GM12874 (cell line): ENCODE measurements at regions not wholly inside any gene's neighbourhood (a gene's known extent, or its start where the extent isn't known, plus 50 kb on each side); places are given as distances from the start of the nearest gene placed in this dataset.

Experiments used
- CTCF ChIP-seq: IDR thresholded peaks from 2 replicates; pipeline ENCODE4 v1.5.1; 2011; ENCODE audit warnings: low read depth, mild to moderate bottlenecking, control low read depth, low read length, moderate library complexity; ENCODE audit not compliant: insufficient read depth

- TF ChIP-seq CTCF = no peak
Measured at GRCh38 chr10:25105262-25105661, 69.5 kb upstream of the GPR158 start.

- no peak for TF ChIP-seq CTCF
Measured at GRCh38 chr10:25105743-25106260, 69.0 kb upstream of the GPR158 start.

GRCh38 chr10:25107756-25108155 lies 67.0 kb upstream of the GPR158 start:
- TF ChIP-seq CTCF = no peak

- no peak for TF ChIP-seq CTCF
Measured at GRCh38 chr10:25112016-25112415, 62.8 kb upstream of the GPR158 start.

- TF ChIP-seq CTCF = peak; percentile 81
Measured at GRCh38 chr10:25113191-25114035, 61.4 kb upstream of the GPR158 start.

- TF ChIP-seq CTCF = no peak
Measured at GRCh38 chr10:25114036-25114411, 60.8 kb upstream of the GPR158 start.

GRCh38 chr10:25117757-25118156 lies 57.0 kb upstream of the GPR158 start:
- TF ChIP-seq CTCF = no peak
